ENCODE measurements at regions not wholly inside any gene's neighbourhood (a gene's known extent, or its start where the extent isn't known, plus 50 kb on each side); places are given as distances from the start of the nearest gene placed in this dataset.

DNA sequence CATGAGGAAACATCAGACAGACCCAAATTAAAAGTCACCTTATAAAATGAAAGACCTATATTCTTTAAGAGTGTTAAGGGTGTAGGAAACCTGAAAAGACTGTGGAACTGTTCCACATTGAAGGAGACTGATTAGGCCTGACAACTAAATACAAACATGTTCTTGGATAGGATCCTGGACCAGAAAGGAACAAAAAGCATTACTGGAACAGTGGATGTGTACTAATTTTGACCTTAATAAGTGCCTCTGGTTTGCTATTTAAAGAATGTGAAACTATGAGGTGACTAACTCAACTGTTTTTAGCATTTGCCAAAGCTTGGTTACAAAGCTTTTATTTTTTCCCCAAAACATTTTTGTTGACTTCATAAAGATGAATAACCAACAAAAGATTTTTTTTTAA lies 340.6 kb downstream of the CAAP1 start:
- no peak for TF ChIP-seq CTCF (IDR thresholded peaks at IDR 0.05; ENCODE audit: low read depth, low read length)
- no peak for TF ChIP-seq MYC (IDR thresholded peaks at IDR 0.05; ENCODE audit: low read depth, low read length)
